GM20000 (cell line): ENCODE measurements at regions not wholly inside any gene's neighbourhood (a gene's known extent, or its start where the extent isn't known, plus 50 kb on each side); places are given as distances from the start of the nearest gene placed in this dataset.

Experiments used
- DNase-seq: peaks from one replicate; pipeline ENCODE4 v3.0.0; 2012; ENCODE audit warnings: low spot score
- TF ChIP-seq, protein P1 (sequence below): IDR thresholded peaks from 2 replicates; pipeline ENCODE4 v1.5.1; 2012; ENCODE audit warnings: mild to moderate bottlenecking, control low read depth; ENCODE audit errors: extremely low read depth, missing control alignments

- DNase-seq: no peak
- TF ChIP-seq, protein P1, sequence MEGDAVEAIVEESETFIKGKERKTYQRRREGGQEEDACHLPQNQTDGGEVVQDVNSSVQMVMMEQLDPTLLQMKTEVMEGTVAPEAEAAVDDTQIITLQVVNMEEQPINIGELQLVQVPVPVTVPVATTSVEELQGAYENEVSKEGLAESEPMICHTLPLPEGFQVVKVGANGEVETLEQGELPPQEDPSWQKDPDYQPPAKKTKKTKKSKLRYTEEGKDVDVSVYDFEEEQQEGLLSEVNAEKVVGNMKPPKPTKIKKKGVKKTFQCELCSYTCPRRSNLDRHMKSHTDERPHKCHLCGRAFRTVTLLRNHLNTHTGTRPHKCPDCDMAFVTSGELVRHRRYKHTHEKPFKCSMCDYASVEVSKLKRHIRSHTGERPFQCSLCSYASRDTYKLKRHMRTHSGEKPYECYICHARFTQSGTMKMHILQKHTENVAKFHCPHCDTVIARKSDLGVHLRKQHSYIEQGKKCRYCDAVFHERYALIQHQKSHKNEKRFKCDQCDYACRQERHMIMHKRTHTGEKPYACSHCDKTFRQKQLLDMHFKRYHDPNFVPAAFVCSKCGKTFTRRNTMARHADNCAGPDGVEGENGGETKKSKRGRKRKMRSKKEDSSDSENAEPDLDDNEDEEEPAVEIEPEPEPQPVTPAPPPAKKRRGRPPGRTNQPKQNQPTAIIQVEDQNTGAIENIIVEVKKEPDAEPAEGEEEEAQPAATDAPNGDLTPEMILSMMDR: no peak
Observed at GRCh38 chrX:150049647-150050046, 111.4 kb upstream of the EOLA2 start.

DNA sequence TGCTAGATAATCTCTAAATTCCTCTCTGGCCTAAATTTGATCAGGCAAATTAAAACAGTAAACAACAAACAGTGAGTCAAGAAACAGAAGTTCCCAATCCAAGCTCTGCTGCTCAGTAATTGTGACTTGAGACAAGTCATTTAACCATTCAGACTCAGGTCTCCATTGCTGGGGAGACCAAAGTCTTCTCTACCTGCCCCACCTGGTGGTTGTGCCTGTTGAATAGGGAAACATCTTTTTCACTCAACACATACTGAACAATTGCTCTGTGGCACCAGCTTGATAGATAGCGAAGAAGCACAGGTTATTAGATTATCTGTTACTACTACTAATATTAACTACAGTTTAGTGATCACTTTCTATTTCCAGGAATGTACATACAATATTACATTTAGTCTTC lies 112.1 kb upstream of the EOLA2 start:
- TF ChIP-seq, protein P1: no peak
- DNase-seq: no peak

GRCh38 chrX:150051096-150051495 lies 112.8 kb upstream of the EOLA2 start:
- TF ChIP-seq, protein P1: no peak
- DNase-seq: no peak

DNA sequence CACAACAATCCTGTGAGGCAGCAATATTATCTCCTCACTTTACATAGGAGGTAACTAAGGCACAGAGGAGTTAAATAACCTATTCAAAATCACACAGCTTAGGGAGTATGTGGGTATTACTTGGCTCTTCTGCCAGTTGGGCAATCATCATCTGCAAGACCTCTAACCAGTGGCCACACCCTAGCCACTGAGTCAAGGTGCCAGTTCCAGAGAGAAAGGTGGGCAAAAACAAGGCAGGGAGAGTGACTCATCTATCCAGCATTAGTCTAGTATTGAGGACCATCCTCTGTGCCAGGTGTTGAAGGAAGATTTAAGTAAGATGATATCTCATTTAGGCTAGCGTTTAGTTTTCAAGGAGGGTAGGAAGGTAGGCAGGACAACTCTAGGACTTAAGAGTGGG lies 113.9 kb upstream of the EOLA2 start:
- no peak for DNase-seq
- TF ChIP-seq, protein P1: no peak

- TF ChIP-seq, protein P1: no peak
- no peak for DNase-seq
Observed at GRCh38 chrX:150058728-150059127, 120.4 kb upstream of the EOLA2 start.

DNA sequence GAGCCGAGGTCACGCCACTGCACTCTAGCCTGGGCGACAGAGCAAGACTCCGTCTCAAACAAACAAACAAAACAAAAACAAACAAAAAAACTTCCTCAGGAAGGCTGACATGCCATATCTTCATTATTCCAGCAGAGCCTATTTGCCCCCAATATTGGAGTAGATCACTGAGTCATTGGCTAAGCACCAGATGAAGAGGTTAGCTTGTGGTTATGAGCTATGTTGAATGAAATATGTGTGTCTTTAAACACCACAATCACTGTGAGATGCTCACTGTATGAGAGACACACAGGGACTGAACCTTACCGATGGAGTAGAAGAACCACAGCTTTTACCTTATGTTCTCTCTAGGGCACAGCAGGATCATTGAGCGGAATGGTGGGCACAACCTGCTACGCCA lies 122.1 kb upstream of the EOLA2 start:
- TF ChIP-seq, protein P1: no peak

DNA sequence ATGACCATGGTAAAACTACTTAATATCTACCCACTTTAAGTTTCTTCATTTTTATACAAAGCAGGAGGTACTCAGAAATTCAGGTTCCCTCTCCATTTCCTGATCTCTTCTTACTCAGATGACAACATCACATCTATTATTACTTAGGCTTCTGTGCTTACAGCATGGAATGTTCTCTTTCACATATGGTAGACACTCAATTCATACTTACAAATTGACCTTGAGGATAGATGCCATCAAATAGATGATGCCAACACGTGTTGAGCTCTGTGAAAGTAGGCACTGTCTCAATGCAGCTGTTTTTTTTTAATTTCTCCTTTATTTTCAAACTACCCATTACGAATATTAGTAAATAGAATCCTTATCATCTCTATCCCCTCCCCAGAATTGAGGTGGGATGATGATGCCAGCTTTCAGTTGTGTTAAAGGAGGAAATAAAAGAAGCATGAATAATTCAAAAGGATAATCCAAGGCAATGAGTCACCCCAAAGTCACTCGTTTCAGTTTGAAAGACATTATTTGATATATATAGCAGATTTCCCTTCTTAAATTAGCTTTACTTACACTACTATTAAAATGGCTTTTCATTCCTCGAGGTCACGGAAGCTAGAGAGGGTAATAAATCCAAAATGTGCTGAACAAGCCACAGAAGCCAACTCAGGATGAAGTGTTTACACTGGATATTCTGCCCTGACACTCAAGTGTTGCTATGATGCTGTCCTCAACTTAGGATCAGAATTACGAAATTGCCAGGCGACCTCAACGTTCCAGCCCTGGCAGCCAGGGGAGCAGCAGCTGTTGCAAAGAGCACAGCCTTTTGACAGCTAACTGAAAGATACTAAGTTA lies 124.2 kb upstream of the EOLA2 start:
- DNase-seq: no peak
- TF ChIP-seq, protein P1: no peak

More for the DNA sequence above, 122.1 kb upstream of the EOLA2 start:
- no peak for DNase-seq
